Smooth muscle cell (in vitro differentiated cells): ENCODE measurements at regions not wholly inside any gene's neighbourhood (a gene's known extent, or its start where the extent isn't known, plus 50 kb on each side); places are given as distances from the start of the nearest gene placed in this dataset.
"Not testable (repeated sequence)": the region's sequence is repeated elsewhere in the genome, so short reads cannot be mapped to it uniquely, and the experiment has no call there.

Experiments used
- DNase-seq: peaks from one replicate; lab custom pipeline; 2025; ENCODE audit not compliant: unreplicated experiment; lab: John Stamatoyannopoulos, UW
- H2AFZ ChIP-seq: fragments of 200-600 bp; sonication (generic); 2 replicates; pipeline ENCODE4 v1.6.0; 2016; ENCODE audit warnings: antibody characterized with exemption, low read depth, mild to moderate bottlenecking
- H3F3A ChIP-seq: fragments of 200-600 bp; sonication (generic); 2 replicates; pipeline ENCODE4 v1.6.0; 2017; ENCODE audit warnings: antibody characterized with exemption, low read depth
- H3K27ac ChIP-seq: fragments of 200-600 bp; sonication (generic); 2 replicates; pipeline ENCODE4 v1.5.1; 2016; ENCODE audit warnings: low read depth, mild to moderate bottlenecking
- H3K27me3 ChIP-seq: fragments of 200-600 bp; sonication (generic); 2 replicates; pipeline ENCODE4 v1.6.1; 2016; ENCODE audit warnings: low read depth, mild to moderate bottlenecking
- H3K36me3 ChIP-seq: fragments of 200-600 bp; sonication (generic); 2 replicates; pipeline ENCODE4 v1.5.1; 2016; ENCODE audit warnings: low read depth
- H3K4me1 ChIP-seq: fragments of 200-600 bp; sonication (generic); 2 replicates; pipeline ENCODE4 v1.5.1; 2016; ENCODE audit warnings: low read depth
- H3K4me2 ChIP-seq: fragments of 200-600 bp; sonication (generic); 2 replicates; pipeline ENCODE4 v1.6.0; 2016; ENCODE audit warnings: mild to moderate bottlenecking
- H3K4me3 ChIP-seq: fragments of 200-600 bp; sonication (generic); 2 replicates; pipeline ENCODE4 v1.5.1; 2016; ENCODE audit warnings: mild to moderate bottlenecking
- H3K79me2 ChIP-seq: fragments of 200-600 bp; sonication (generic); 2 replicates; pipeline ENCODE4 v1.6.0; 2016; ENCODE audit warnings: low read depth, mild to moderate bottlenecking
- H3K9ac ChIP-seq: fragments of 200-600 bp; sonication (generic); 2 replicates; pipeline ENCODE4 v1.6.0; 2016; ENCODE audit warnings: low read depth
- H3K9me3 ChIP-seq: fragments of 200-600 bp; sonication (generic); replicated peaks from 2 replicates; pipeline ENCODE4 v1.5.1; 2016; ENCODE audit warnings: low read depth
- H4K20me1 ChIP-seq: fragments of 200-600 bp; sonication (generic); 2 replicates; pipeline ENCODE4 v1.6.0; 2016; ENCODE audit warnings: low read depth
- WGBS: methylation state at CpG from one replicate; pipeline ENCODE4 v1.1.7; 2016; ENCODE audit warnings: low lambda C conversion rate; 5-methylcytosine and 5-hydroxymethylcytosine counted together
- TF ChIP-seq, protein P1 (sequence below): fragments of 200-600 bp; sonication (generic); IDR thresholded peaks from 2 replicates; pipeline ENCODE4 v1.5.1; 2017; ENCODE audit warnings: borderline replicate concordance, mild to moderate bottlenecking, antibody characterized with exemption; ENCODE audit not compliant: insufficient read depth, poor library complexity, severe bottlenecking

DNA sequence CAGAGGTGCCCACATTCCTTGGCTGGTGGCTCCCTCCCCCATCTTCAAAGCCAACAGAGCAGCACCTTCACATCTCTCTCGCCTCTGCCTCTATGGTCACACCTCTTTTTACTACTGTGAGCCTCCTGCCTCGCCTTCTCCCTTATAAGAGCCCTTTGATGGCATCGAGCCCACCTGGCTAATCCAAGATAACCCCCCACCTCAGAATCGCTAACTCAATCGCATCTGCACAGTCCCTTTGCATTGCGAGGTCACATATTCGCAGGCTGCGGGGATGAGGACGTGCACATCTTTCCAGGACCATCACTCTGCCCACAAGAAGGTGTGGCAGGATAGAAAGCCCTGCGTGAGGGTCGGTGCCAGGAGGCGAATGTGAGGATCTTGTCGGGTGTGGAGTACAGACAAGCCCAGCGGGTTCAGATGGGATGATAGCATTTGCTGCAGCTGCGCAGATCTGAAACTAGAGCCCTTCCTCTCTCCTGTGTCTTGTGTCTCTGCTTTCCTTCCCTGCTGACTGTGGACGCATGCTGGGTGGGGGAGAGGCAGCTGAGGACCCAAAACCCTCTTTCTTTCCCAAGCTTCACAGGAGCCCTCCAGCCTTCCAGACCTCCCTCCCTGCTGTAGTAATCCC, 148.3 kb upstream of the HDAC4 start:
- Histone ChIP-seq H4K20me1 (no peaks in the 10 kb centered on the region), H3K79me2 (no peaks in the 10 kb centered on the region), H3K27me3 (no peaks in the 10 kb centered on the region), H3F3A (no peaks in the 10 kb centered on the region), H3K4me1 (no peaks in the 10 kb centered on the region), H3K9me3 (no peaks in the 10 kb centered on the region), H3K4me2 (no peak overlapping the region), H3K27ac (no peak overlapping the region), H3K9ac (no peak overlapping the region), H2AFZ (no peak overlapping the region), H3K36me3 (no peaks in the 10 kb centered on the region), H3K4me3 (no peak overlapping the region)
- 89% methylated on average over 16 of the region's 16 CpGs for WGBS
- no peak for DNase-seq
- TF ChIP-seq, protein P1, sequence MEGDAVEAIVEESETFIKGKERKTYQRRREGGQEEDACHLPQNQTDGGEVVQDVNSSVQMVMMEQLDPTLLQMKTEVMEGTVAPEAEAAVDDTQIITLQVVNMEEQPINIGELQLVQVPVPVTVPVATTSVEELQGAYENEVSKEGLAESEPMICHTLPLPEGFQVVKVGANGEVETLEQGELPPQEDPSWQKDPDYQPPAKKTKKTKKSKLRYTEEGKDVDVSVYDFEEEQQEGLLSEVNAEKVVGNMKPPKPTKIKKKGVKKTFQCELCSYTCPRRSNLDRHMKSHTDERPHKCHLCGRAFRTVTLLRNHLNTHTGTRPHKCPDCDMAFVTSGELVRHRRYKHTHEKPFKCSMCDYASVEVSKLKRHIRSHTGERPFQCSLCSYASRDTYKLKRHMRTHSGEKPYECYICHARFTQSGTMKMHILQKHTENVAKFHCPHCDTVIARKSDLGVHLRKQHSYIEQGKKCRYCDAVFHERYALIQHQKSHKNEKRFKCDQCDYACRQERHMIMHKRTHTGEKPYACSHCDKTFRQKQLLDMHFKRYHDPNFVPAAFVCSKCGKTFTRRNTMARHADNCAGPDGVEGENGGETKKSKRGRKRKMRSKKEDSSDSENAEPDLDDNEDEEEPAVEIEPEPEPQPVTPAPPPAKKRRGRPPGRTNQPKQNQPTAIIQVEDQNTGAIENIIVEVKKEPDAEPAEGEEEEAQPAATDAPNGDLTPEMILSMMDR, result no peak

DNA sequence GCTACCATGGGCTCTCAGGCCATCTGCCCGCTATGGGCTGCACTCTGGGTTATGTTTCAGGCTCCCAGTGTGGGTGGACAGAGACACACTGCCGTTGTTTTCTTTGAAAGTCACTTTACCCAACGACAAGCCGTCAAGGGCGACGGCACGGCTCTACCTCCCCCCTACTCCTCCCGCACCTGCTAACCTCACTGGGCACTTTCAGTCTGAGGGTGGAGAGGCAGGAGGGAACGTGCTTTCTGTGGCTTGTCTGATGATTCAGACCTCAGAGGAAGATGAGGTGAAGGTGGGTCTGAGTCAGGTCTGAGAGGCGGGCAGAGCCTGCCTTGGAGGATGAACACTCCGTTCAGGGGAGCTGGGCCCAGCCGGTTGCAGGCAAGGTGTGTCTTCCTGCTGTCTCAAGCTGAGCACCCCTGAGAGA, 147.6 kb upstream of the HDAC4 start:
- H3K4me1 ChIP-seq, result no peaks in the 10 kb centered on the region
- H3K9me3 ChIP-seq, result no peaks in the 10 kb centered on the region
- no peaks in the 10 kb centered on the region for H3F3A ChIP-seq
- no peak overlapping the region for H3K27ac ChIP-seq
- no peak overlapping the region for H2AFZ ChIP-seq
- no peaks in the 10 kb centered on the region for H3K27me3 ChIP-seq
- no peaks in the 10 kb centered on the region for H4K20me1 ChIP-seq
- H3K9ac ChIP-seq, result no peak overlapping the region
- TF ChIP-seq, protein P1, result no peak
- no peaks in the 10 kb centered on the region for H3K79me2 ChIP-seq
- 86% methylated on average over 12 of the region's 12 CpGs for WGBS
- no peak overlapping the region for H3K4me2 ChIP-seq
- no peak for DNase-seq
- H3K36me3 ChIP-seq, result no peaks in the 10 kb centered on the region
- H3K4me3 ChIP-seq, result no peak overlapping the region

DNA sequence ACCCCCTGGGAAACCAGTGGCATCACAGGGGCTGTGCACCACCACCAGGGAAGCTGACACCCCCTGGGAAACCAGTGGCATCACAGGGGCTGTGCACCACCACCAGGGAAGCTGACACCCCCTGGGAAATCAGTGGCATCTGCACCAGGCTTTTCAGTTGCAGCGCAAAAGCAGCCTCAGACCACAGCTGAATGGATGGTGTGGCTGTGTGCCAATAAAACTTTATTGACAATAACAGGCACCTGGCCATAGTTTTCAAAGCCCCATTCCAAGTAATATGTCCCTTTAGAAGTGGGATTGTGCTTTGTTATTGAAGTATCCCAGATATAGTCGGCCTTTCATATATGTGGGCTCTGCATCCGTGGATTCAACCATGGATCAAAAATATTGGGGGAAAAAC, 146.3 kb upstream of the HDAC4 start:
- H3K9me3 ChIP-seq, H3K9ac ChIP-seq, H3K27me3 ChIP-seq, H3K4me2 ChIP-seq, H3K79me2 ChIP-seq, H2AFZ ChIP-seq, H4K20me1 ChIP-seq, H3K36me3 ChIP-seq, DNase-seq, H3F3A ChIP-seq, H3K27ac ChIP-seq, H3K4me3 ChIP-seq, H3K4me1 ChIP-seq: not testable (repeated sequence)
- 94% methylated on average over 3 of the region's 3 CpGs for WGBS

DNA sequence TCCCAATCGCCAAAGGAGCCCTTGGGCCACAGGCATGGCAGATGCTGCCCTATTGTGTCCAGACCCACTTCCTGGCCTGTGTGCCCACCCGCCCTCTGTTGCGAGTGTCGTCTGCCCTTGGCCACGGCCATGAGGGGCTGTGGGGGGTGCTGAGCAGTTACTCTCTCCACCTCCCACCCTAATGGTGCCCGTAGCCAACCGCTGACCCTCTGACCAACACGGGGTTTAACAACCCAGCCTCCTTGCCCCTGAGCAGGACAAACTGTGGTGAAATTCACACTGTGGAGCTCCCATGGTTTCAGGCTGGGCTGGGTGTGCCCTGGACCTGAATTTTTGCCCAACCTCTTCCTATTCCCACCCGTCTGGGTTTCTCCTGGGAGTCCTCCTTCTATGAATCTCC, 145.7 kb upstream of the HDAC4 start:
- Histone ChIP-seq H3K79me2 (no peaks in the 10 kb centered on the region), H3K9ac (no peak overlapping the region), H3K9me3 (no peaks in the 10 kb centered on the region), H3K4me2 (no peak overlapping the region), H3K4me1 (no peaks in the 10 kb centered on the region), H3K27ac (no peak overlapping the region), H3F3A (no peaks in the 10 kb centered on the region), H3K36me3 (no peaks in the 10 kb centered on the region), H3K27me3 (no peaks in the 10 kb centered on the region), H3K4me3 (no peak overlapping the region), H2AFZ (no peak overlapping the region), H4K20me1 (no peaks in the 10 kb centered on the region)
- 93% methylated on average over 9 of the region's 9 CpGs for WGBS
- no peak for DNase-seq
- TF ChIP-seq, protein P1, result no peak
